ENCODE measurements at regions not wholly inside any gene's neighbourhood (a gene's known extent, or its start where the extent isn't known, plus 50 kb on each side); places are given as distances from the start of the nearest gene placed in this dataset.

GRCh38 chr12:115325858-115326257 is 641.9 kb upstream of the TBX3 start:
- FAIRE-seq (no peak), DNase-seq (ENCODE audit: low read depth in 1 of 2, low spot score in 1 of 2) (no peak), ATAC-seq (no peak)
- no peak for TF ChIP-seq HOXA7 (CRISPR knock-in tag; IDR thresholded peaks at IDR 0.05)
- TF ChIP-seq ZSCAN20 (CRISPR knock-in tag; IDR thresholded peaks at IDR 0.05), result no peak
- TF ChIP-seq FOXS1 (CRISPR knock-in tag; IDR thresholded peaks at IDR 0.05), result no peak
- TF ChIP-seq JUNB (IDR thresholded peaks at IDR 0.05), result no peak
- no peak for TF ChIP-seq JUN (IDR thresholded peaks at IDR 0.05)
- no peak for TF ChIP-seq TFCP2L1 (CRISPR knock-in tag; IDR thresholded peaks at IDR 0.05)
- no peak for TF ChIP-seq EHMT2 (IDR thresholded peaks at IDR 0.05; ENCODE audit: low read depth)
- TF ChIP-seq CEBPB (IDR thresholded peaks at IDR 0.05), result no peak
- TF ChIP-seq HOXB5 (CRISPR knock-in tag; IDR thresholded peaks at IDR 0.05), result no peak
- no peak overlapping the region for H3K27ac ChIP-seq
- POLR2A ChIA-PET, result no interaction called here
- 0 out of 3 replicates have a peak, but pooled peaks cover 2% of the 10 kb centered on the region for H3K9me3 ChIP-seq
- CTCF ChIA-PET, result interaction anchor here (1.2 kb wide), 1 partner anchor 66 kb away, joined by 3 read pairs; no protein-coding TSS in a partner anchor
- 35% methylated on average over 3 of the region's 3 CpGs for WGBS (ENCODE audit: missing lambda C conversion rate)
- H3K4me1 ChIP-seq, result peaks cover 4% of the 10 kb centered on the region; the same call in 1 of the 3 replicates
- no peak overlapping the region for H3K4me2 ChIP-seq
- no peak overlapping the region for H3K4me3 ChIP-seq

GRCh38 chr12:115324949-115325593 is 641.1 kb upstream of the TBX3 start:
- no peak for DNase-seq (ENCODE audit: low read depth in 1 of 2, low spot score in 1 of 2)
- TF ChIP-seq CEBPB (IDR thresholded peaks at IDR 0.05), result no peak
- ChIA-PET CTCF (interaction anchor here (0.6 to 1.2 kb wide), 2 partner anchors 65 to 342 kb away, joined by 3 read pairs; no protein-coding TSS in a partner anchor), POLR2A (no interaction called here)
- WGBS (ENCODE audit: missing lambda C conversion rate), result 76% methylated on average over 5 of the region's 5 CpGs
- Histone ChIP-seq H3K4me1 (peaks cover 4% of the 10 kb centered on the region; the same call in 1 of the 3 replicates), H3K4me3 (no peak overlapping the region), H3K27ac (no peak overlapping the region), H3K9me3 (0 out of 3 replicates have a peak, but pooled peaks cover 2% of the 10 kb centered on the region), H3K4me2 (no peak overlapping the region)
- ATAC-seq, result no peak
- no peak for FAIRE-seq

GRCh38 chr12:115323223-115323905 is 639.4 kb upstream of the TBX3 start:
- DNase-seq (ENCODE audit: low read depth in 1 of 2, low spot score in 1 of 2) (no peak), FAIRE-seq (no peak), ATAC-seq (no peak)
- no peak overlapping the region for H3K4me2 ChIP-seq
- no peak for TF ChIP-seq RNF2 (IDR thresholded peaks at IDR 0.05; ENCODE audit: borderline replicate concordance, low read depth)
- no peak for TF ChIP-seq HEYL (CRISPR knock-in tag; IDR thresholded peaks at IDR 0.05)
- no peak for TF ChIP-seq PHF8 (IDR thresholded peaks at IDR 0.05; ENCODE audit: borderline replicate concordance, low read depth)
- no peak for TF ChIP-seq PBX3 (IDR thresholded peaks at IDR 0.05)
- no peak for TF ChIP-seq HOXB13 (CRISPR knock-in tag; IDR thresholded peaks at IDR 0.05; ENCODE audit: low read depth)
- peaks cover 4% of the 10 kb centered on the region; the same call in 1 of the 3 replicates for H3K4me1 ChIP-seq
- 41% methylated on average over 3 of the region's 3 CpGs for WGBS (ENCODE audit: missing lambda C conversion rate)
- ChIA-PET POLR2A (no interaction called here), CTCF (no interaction called here)
- no peak overlapping the region for H3K4me3 ChIP-seq
- no peaks in the 10 kb centered on the region for H3K9me3 ChIP-seq
- H3K27ac ChIP-seq, result no peak overlapping the region

GRCh38 chr12:115322275-115322674 is 638.3 kb upstream of the TBX3 start:
- no peak overlapping the region for H3K27ac ChIP-seq
- TF ChIP-seq ATOH8 (CRISPR knock-in tag; IDR thresholded peaks at IDR 0.05; ENCODE audit: low read depth) (no peak), JUN (IDR thresholded peaks at IDR 0.05) (no peak), SMC3 (IDR thresholded peaks at IDR 0.05) (no peak), PHF8 (IDR thresholded peaks at IDR 0.05; ENCODE audit: borderline replicate concordance, low read depth) (no peak), RFX5 (IDR thresholded peaks at IDR 0.05) (no peak), FOXS1 (CRISPR knock-in tag; IDR thresholded peaks at IDR 0.05) (no peak), ZFP36 (IDR thresholded peaks at IDR 0.05; ENCODE audit: borderline replicate concordance, partially characterized antibody) (no peak), CHD4 (IDR thresholded peaks at IDR 0.05; ENCODE audit: borderline replicate concordance) (no peak), FOSB (CRISPR knock-in tag; IDR thresholded peaks at IDR 0.05) (no peak), MAFK (IDR thresholded peaks at IDR 0.05; ENCODE audit: partially characterized antibody) (no peak)

More at GRCh38 chr12:115322275-115322674, 638.3 kb upstream of the TBX3 start:
- Histone ChIP-seq H3K9me3 (no peaks in the 10 kb centered on the region), H3K4me2 (no peak overlapping the region), H3K4me1 (peaks cover 4% of the 10 kb centered on the region; the same call in 1 of the 3 replicates), H3K4me3 (no peak overlapping the region)
- DNase-seq (ENCODE audit: low read depth in 1 of 2, low spot score in 1 of 2) (no peak), ATAC-seq (no peak), FAIRE-seq (no peak)
- ChIA-PET CTCF (no interaction called here), POLR2A (no interaction called here)
- 46% methylated on average over 4 of the region's 4 CpGs for WGBS (ENCODE audit: missing lambda C conversion rate)

All from A549 (cell line).